HUDEP-2 (cell line): ENCODE measurements at regions not wholly inside any gene's neighbourhood (a gene's known extent, or its start where the extent isn't known, plus 50 kb on each side); places are given as distances from the start of the nearest gene placed in this dataset.

Experiments
- DNase-seq, 76 experiments: peaks; one replicate each; lab custom pipeline; 2025; ENCODE audit not compliant: unreplicated experiment in 76 of 76; lab: John Stamatoyannopoulos, UW

GRCh38 chr5:85168474-85168873 lies 783.8 kb upstream of the EDIL3 start:
- DNase-seq = no peak

GRCh38 chr5:85170183-85170582 lies 785.5 kb upstream of the EDIL3 start:
- DNase-seq = no peak

- DNase-seq = no peak
These were observed 788.8 kb upstream of the EDIL3 start for GRCh38 chr5:85173469-85173868.

- no peak for DNase-seq
These were observed 797.7 kb upstream of the EDIL3 start for GRCh38 chr5:85182344-85182743.

- DNase-seq = no peak
These were observed 819.6 kb upstream of the EDIL3 start for GRCh38 chr5:85204289-85204688.

- no peak for DNase-seq
These were observed 820.8 kb upstream of the EDIL3 start for GRCh38 chr5:85205430-85205829.

- DNase-seq = no peak
These were observed 840.7 kb upstream of the EDIL3 start for GRCh38 chr5:85225388-85225787.

GRCh38 chr5:85249204-85249603 lies 864.5 kb upstream of the EDIL3 start:
- DNase-seq = no peak

GRCh38 chr5:85263125-85263524 lies 878.4 kb upstream of the EDIL3 start:
- DNase-seq = no peak

GRCh38 chr5:85266692-85267091 lies 882.0 kb upstream of the EDIL3 start:
- DNase-seq = no peak

- no peak for DNase-seq
These were observed 883.5 kb upstream of the EDIL3 start for GRCh38 chr5:85268194-85268593.

- DNase-seq = no peak
These were observed 893.5 kb upstream of the EDIL3 start for GRCh38 chr5:85278193-85278592.

- no peak for DNase-seq
These were observed 904.2 kb upstream of the EDIL3 start for GRCh38 chr5:85288914-85289313.

- DNase-seq = no peak
These were observed 908.6 kb upstream of the EDIL3 start for GRCh38 chr5:85293145-85293785.

GRCh38 chr5:85304524-85304923 lies 919.8 kb upstream of the EDIL3 start:
- DNase-seq = no peak

- no peak for DNase-seq
These were observed 921.1 kb upstream of the EDIL3 start for GRCh38 chr5:85305766-85306165.

- DNase-seq = no peak
These were observed 926.9 kb upstream of the EDIL3 start for GRCh38 chr5:85311536-85311935.

- DNase-seq = no peak
These were observed 935.8 kb upstream of the EDIL3 start for GRCh38 chr5:85320495-85320894.

GRCh38 chr5:85333276-85333675 lies 948.6 kb upstream of the EDIL3 start:
- no peak for DNase-seq

GRCh38 chr5:85337435-85337834 lies 952.8 kb upstream of the EDIL3 start:
- peak in 1 of 76 experiments; percentile 2 for DNase-seq

- no peak for DNase-seq
These were observed 956.1 kb upstream of the EDIL3 start for GRCh38 chr5:85340790-85341189.

GRCh38 chr5:85345818-85346217 lies 961.1 kb upstream of the EDIL3 start:
- DNase-seq = no peak

GRCh38 chr5:85357309-85357708 lies 972.6 kb upstream of the EDIL3 start:
- no peak for DNase-seq
